Right lobe of liver (tissue), 6 donors: ENCODE measurements at regions not wholly inside any gene's neighbourhood (a gene's known extent, or its start where the extent isn't known, plus 50 kb on each side); places are given as distances from the start of the nearest gene placed in this dataset.
A peak's percentile ranks its signal among the peaks of the same experiment; 100 is the strongest.

ENCODE experiments used
- ATAC-seq, 4 donors: fragments of 200-7000 bp; cut with Tn5 transposase; one replicate each; pipeline ENCODE4 v1.9.1; 2020; ENCODE audit warnings: mild to moderate bottlenecking in 4 of 4, moderate library complexity in 4 of 4
- DNase-seq, 3 donors: peaks; one replicate each; pipeline ENCODE4 v3.0.0-alpha.2; 2020
- H3K27ac ChIP-seq, 3 donors: fragments of 200-600 bp; one replicate each; pipeline ENCODE4 v1.8.0; 2022
- H3K27me3 ChIP-seq, 2 donors: fragments of 200-600 bp; one replicate each; pipeline ENCODE4 v1.8.0; 2022
- H3K36me3 ChIP-seq, 4 donors: fragments of 200-600 bp; sonication (generic) in 1 of 4; one replicate each; pipeline versions ENCODE4 v1.5.1 to v1.8.0; 2017 to 2022; ENCODE audit warnings: control low read depth in 1 of 4
- H3K4me1 ChIP-seq, 4 donors: fragments of 200-600 bp; sonication (generic) in 1 of 4; one replicate each; pipeline versions ENCODE4 v1.5.1 to v1.8.0; 2017 to 2022; ENCODE audit warnings: control low read depth in 1 of 4
- H3K4me3 ChIP-seq, 3 donors: fragments of 200-600 bp; one replicate each; pipeline ENCODE4 v1.8.0; 2022
- H3K9me3 ChIP-seq, 4 donors: fragments of 200-600 bp; sonication (generic) in 1 of 4; one replicate each; pipeline versions ENCODE4 v1.5.1 to v1.8.0; 2017 to 2022; ENCODE audit warnings: control low read depth in 1 of 4
- CTCF ChIP-seq, 4 donors: fragments of 200-600 bp in 3 of 4; fragments of 450-650 bp in 1 of 4; IDR thresholded peaks; one replicate each; pipeline versions ENCODE4 v1.5.1 to v1.8.0; 2016 to 2022; ENCODE audit warnings: antibody characterized with exemption in 4 of 4, mild to moderate bottlenecking in 2 of 4
- POLR2A ChIP-seq: fragments of 450-650 bp; IDR thresholded peaks from one replicate; pipeline ENCODE4 v1.6.1; 2017; ENCODE audit warnings: antibody characterized with exemption, mild to moderate bottlenecking
- WGBS: methylation state at CpG from one replicate; pipeline ENCODE4 v1.1.6; 2018; ENCODE audit warnings: low coverage, low lambda C conversion rate; ENCODE audit not compliant: insufficient coverage; ENCODE audit errors: missing lambda C conversion rate; 5-methylcytosine and 5-hydroxymethylcytosine counted together
- intact Hi-C, 2 donors: fragments of 100-400 bp; cut with DNase I; formaldehyde crosslinking; loops; one replicate each; pipeline versions ENCODE4 v1.11.2 to v1.14.1; 2022
- donor health status: DM: no; HTN: yes; CAD: no.
- donor health status: DM: no; HTN: no; CAD: no.
- donor health status: DM: no; HTN: no; CAD: no.
- donor health status: DM: no; HTN: yes; CAD: no.
- donor health status: DM: no; HTN: yes; CAD: no.

- no peak for DNase-seq
Observed at GRCh38 chr20:10843146-10843711, 169.4 kb upstream of the JAG1 start.

GRCh38 chr20:10846766-10847165, 173.0 kb upstream of the JAG1 start:
- H3K36me3 ChIP-seq: no peaks in the 10 kb centered on the region
- no peaks in the 10 kb centered on the region for H3K9me3 ChIP-seq
- H3K27me3 ChIP-seq: no peaks in the 10 kb centered on the region
- H3K4me1 ChIP-seq: no peaks in the 10 kb centered on the region
- intact Hi-C loops: no loop called here
- H3K27ac ChIP-seq: no peak overlapping the region
- TF ChIP-seq CTCF (IDR thresholded peaks at IDR 0.05): no peak
- no peak for TF ChIP-seq POLR2A
- no peak for DNase-seq
- no peak for ATAC-seq
- H3K4me3 ChIP-seq: no peak overlapping the region

More at GRCh38 chr20:10843146-10843711, 169.4 kb upstream of the JAG1 start:
- Histone ChIP-seq H3K36me3 (no peaks in the 10 kb centered on the region), H3K4me1 (no peaks in the 10 kb centered on the region), H3K4me3 (no peak overlapping the region), H3K9me3 (no peaks in the 10 kb centered on the region), H3K27me3 (no peaks in the 10 kb centered on the region), H3K27ac (no peak overlapping the region)
- no peak for TF ChIP-seq POLR2A
- no peak for TF ChIP-seq CTCF (IDR thresholded peaks at IDR 0.05)
- WGBS: 70% methylated on average over 5 of the region's 5 CpGs
- ATAC-seq: no peak
- intact Hi-C loops: no loop called here

GRCh38 chr20:10848810-10849370, 175.1 kb upstream of the JAG1 start:
- TF ChIP-seq CTCF (IDR thresholded peaks at IDR 0.05): no peak
- no peak for TF ChIP-seq POLR2A
- Histone ChIP-seq H3K27me3 (no peaks in the 10 kb centered on the region), H3K36me3 (no peaks in the 10 kb centered on the region), H3K4me3 (no peak overlapping the region), H3K9me3 (no peaks in the 10 kb centered on the region), H3K27ac (no peak overlapping the region), H3K4me1 (no peaks in the 10 kb centered on the region)
- 64% methylated on average over 5 of the region's 6 CpGs for WGBS
- DNase-seq (no peak), ATAC-seq (peak in 2 of 4 donors; percentile 12 to 13)
- intact Hi-C loops: no loop called here

- ATAC-seq: no peak
- no peak for TF ChIP-seq POLR2A
- no peak for TF ChIP-seq CTCF (IDR thresholded peaks at IDR 0.05)
- WGBS: 74% methylated on average over 2 of the region's 2 CpGs
- no peak overlapping the region for H3K4me3 ChIP-seq
- peaks cover 0 to 21% (median 3%) of the 10 kb centered on the region in 4 donors for H3K4me1 ChIP-seq
- no peaks in the 10 kb centered on the region for H3K36me3 ChIP-seq
- no peaks in the 10 kb centered on the region for H3K9me3 ChIP-seq
- H3K27me3 ChIP-seq: no peaks in the 10 kb centered on the region
- H3K27ac ChIP-seq: no peak overlapping the region
- intact Hi-C loops: no loop called here
- DNase-seq: no peak
Observed at GRCh38 chr20:10853176-10853575, 179.4 kb upstream of the JAG1 start.
